ENCODE measurements at regions not wholly inside any gene's neighbourhood (a gene's known extent, or its start where the extent isn't known, plus 50 kb on each side); places are given as distances from the start of the nearest gene placed in this dataset.

GRCh38 chr1:115436596-115436995, 98.5 kb upstream of the NGF start:
- Histone ChIP-seq H3K27ac (no peak overlapping the region), H3K4me1 (no peaks in the 10 kb centered on the region), H3K9me3 (no peaks in the 10 kb centered on the region), H3K36me3 (no peaks in the 10 kb centered on the region), H3K27me3 (no peaks in the 10 kb centered on the region), H3K4me3 (no peak overlapping the region)
- DNase-seq = no peak
- TF ChIP-seq CTCF (IDR thresholded peaks at IDR 0.05) (no peak), POLR2AphosphoS5 (IDR thresholded peaks at IDR 0.05) (no peak), POLR2A (IDR thresholded peaks at IDR 0.05) (no peak)
- intact Hi-C loops (cut with DNase I) = no loop called here

- no peak for DNase-seq
These were observed 95.4 kb upstream of the NGF start for GRCh38 chr1:115433483-115433882.

GRCh38 chr1:115432061-115432460, 94.0 kb upstream of the NGF start:
- TF ChIP-seq POLR2A (IDR thresholded peaks at IDR 0.05) = no peak
- TF ChIP-seq CTCF (IDR thresholded peaks at IDR 0.05) = no peak
- no peak for TF ChIP-seq EP300 (IDR thresholded peaks at IDR 0.05)
- TF ChIP-seq POLR2AphosphoS5 (IDR thresholded peaks at IDR 0.05) = no peak
- no peak for DNase-seq
- no peaks in the 10 kb centered on the region for H3K27me3 ChIP-seq
- H3K4me3 ChIP-seq = no peak overlapping the region
- no peaks in the 10 kb centered on the region for H3K4me1 ChIP-seq
- intact Hi-C loops (cut with DNase I) = no loop called here
- 38 to 55% methylated on average over 6 of the region's 6 CpGs for WGBS, 2 donors
- H3K9me3 ChIP-seq = no peaks in the 10 kb centered on the region
- no peak overlapping the region for H3K27ac ChIP-seq
- no peaks in the 10 kb centered on the region for H3K36me3 ChIP-seq

More at GRCh38 chr1:115433483-115433882, 95.4 kb upstream of the NGF start:
- Histone ChIP-seq H3K27ac (no peak overlapping the region), H3K36me3 (no peaks in the 10 kb centered on the region), H3K9me3 (no peaks in the 10 kb centered on the region), H3K27me3 (no peaks in the 10 kb centered on the region), H3K4me3 (no peak overlapping the region), H3K4me1 (no peaks in the 10 kb centered on the region)
- TF ChIP-seq POLR2AphosphoS5 (IDR thresholded peaks at IDR 0.05) = no peak
- no peak for TF ChIP-seq EP300 (IDR thresholded peaks at IDR 0.05)
- TF ChIP-seq CTCF (IDR thresholded peaks at IDR 0.05) = no peak
- no peak for TF ChIP-seq POLR2A (IDR thresholded peaks at IDR 0.05)
- intact Hi-C loops (cut with DNase I) = no loop called here
- WGBS, 2 donors = 79 to 91% methylated on average over 6 of the region's 6 CpGs

GRCh38 chr1:115430441-115431158, 92.6 kb upstream of the NGF start:
- no peaks in the 10 kb centered on the region for H3K27me3 ChIP-seq
- intact Hi-C loops (cut with DNase I) = no loop called here
- H3K4me1 ChIP-seq = no peaks in the 10 kb centered on the region
- H3K27ac ChIP-seq = no peak overlapping the region
- 76 to 85% methylated on average over 7 of the region's 7 CpGs for WGBS, 2 donors
- no peak for DNase-seq
- peak in 1 of 4 donors; percentile 50 for TF ChIP-seq POLR2AphosphoS5 (IDR thresholded peaks at IDR 0.05)
- no peak for TF ChIP-seq EP300 (IDR thresholded peaks at IDR 0.05)
- no peaks in the 10 kb centered on the region for H3K9me3 ChIP-seq
- no peaks in the 10 kb centered on the region for H3K36me3 ChIP-seq
- H3K4me3 ChIP-seq = no peak overlapping the region

- H3K4me1 ChIP-seq = no peaks in the 10 kb centered on the region
- WGBS, 2 donors = 83 to 88% methylated on average over 2 of the region's 2 CpGs
- intact Hi-C loops (cut with DNase I) = no loop called here
These were observed 91.8 kb upstream of the NGF start for GRCh38 chr1:115429884-115430283.

More at GRCh38 chr1:115429884-115430283, 91.8 kb upstream of the NGF start:
- H3K9me3 ChIP-seq = no peaks in the 10 kb centered on the region
- TF ChIP-seq POLR2A (IDR thresholded peaks at IDR 0.05) = no peak
- no peak for TF ChIP-seq CTCF (IDR thresholded peaks at IDR 0.05)
- TF ChIP-seq POLR2AphosphoS5 (IDR thresholded peaks at IDR 0.05) = no peak
- no peak for TF ChIP-seq EP300 (IDR thresholded peaks at IDR 0.05)
- H3K27me3 ChIP-seq = no peaks in the 10 kb centered on the region
- H3K4me3 ChIP-seq = no peak overlapping the region
- H3K27ac ChIP-seq = no peak overlapping the region
- no peak for DNase-seq
- no peaks in the 10 kb centered on the region for H3K36me3 ChIP-seq
